Astrocyte (in vitro differentiated cells and primary cell): ENCODE measurements at regions not wholly inside any gene's neighbourhood (a gene's known extent, or its start where the extent isn't known, plus 50 kb on each side); places are given as distances from the start of the nearest gene placed in this dataset.
"Not testable (repeated sequence)": the region's sequence is repeated elsewhere in the genome, so short reads cannot be mapped to it uniquely, and the experiment has no call there.

Experiments used
- DNase-seq: peaks from one replicate; pipeline ENCODE4 v3.0.0-alpha.2; 2010; ENCODE audit warnings: low read depth
- FAIRE-seq: peaks from 2 replicates; lab custom pipeline; 2011; peaks lifted over from hg19 to GRCh38; lab: Jason Lieb, UNC
- H2AFZ ChIP-seq: 2 replicates; pipeline ENCODE4 v1.6.0; 2012; ENCODE audit warnings: low read depth, low read length, inconsistent platforms
- H3K27ac ChIP-seq: 2 replicates; pipeline ENCODE4 v1.5.1; 2011; ENCODE audit warnings: low read depth, low read length, inconsistent platforms
- H3K27me3 ChIP-seq: 2 replicates; pipeline ENCODE4 v1.6.0; 2011; ENCODE audit warnings: low read length, inconsistent platforms; ENCODE audit not compliant: insufficient read depth
- H3K36me3 ChIP-seq: 2 replicates; pipeline ENCODE4 v1.5.1; 2011; ENCODE audit warnings: low read length, inconsistent platforms; ENCODE audit not compliant: insufficient read depth
- H3K4me1 ChIP-seq: 2 replicates; pipeline ENCODE4 v1.5.1; 2011; ENCODE audit warnings: low read length, inconsistent platforms; ENCODE audit not compliant: insufficient read depth
- H3K4me2 ChIP-seq: 2 replicates; pipeline ENCODE4 v1.6.0; 2012; ENCODE audit warnings: low read length, inconsistent platforms
- H3K4me3 ChIP-seq: 2 replicates; pipeline ENCODE4 v1.5.1; 2011; ENCODE audit warnings: low read depth, mild to moderate bottlenecking, low read length, inconsistent platforms; ENCODE audit not compliant: insufficient read depth
- H3K79me2 ChIP-seq: 2 replicates; pipeline ENCODE4 v1.6.0; 2012; ENCODE audit warnings: mild to moderate bottlenecking, low read length, inconsistent platforms; ENCODE audit not compliant: insufficient read depth
- H3K9ac ChIP-seq: 2 replicates; pipeline ENCODE4 v1.6.0; 2012; ENCODE audit warnings: mild to moderate bottlenecking, low read length, inconsistent platforms
- H3K9me3 ChIP-seq: 2 replicates; pipeline ENCODE4 v1.5.1; 2012; ENCODE audit warnings: low read depth, mild to moderate bottlenecking, low read length, inconsistent platforms; ENCODE audit not compliant: insufficient read depth
- H4K20me1 ChIP-seq: 2 replicates; pipeline ENCODE4 v1.6.0; 2012; ENCODE audit warnings: low read length, inconsistent platforms; ENCODE audit not compliant: insufficient read depth
- H3K27ac Mint-ChIP-seq: one replicate; pipeline ENCODE4 v1.8.0; 2021; ENCODE audit warnings: mild to moderate bottlenecking, mixed read lengths; ENCODE audit not compliant: unreplicated experiment
- H3K27me3 Mint-ChIP-seq: one replicate; pipeline ENCODE4 v1.8.0; 2021; ENCODE audit warnings: low read depth, mixed read lengths; ENCODE audit not compliant: unreplicated experiment
- H3K36me3 Mint-ChIP-seq: one replicate; pipeline ENCODE4 v1.8.0; 2021; ENCODE audit warnings: low read depth, mixed read lengths; ENCODE audit not compliant: unreplicated experiment
- H3K4me1 Mint-ChIP-seq: one replicate; pipeline ENCODE4 v1.8.0; 2021; ENCODE audit warnings: low read depth, mixed read lengths; ENCODE audit not compliant: unreplicated experiment
- H3K4me3 Mint-ChIP-seq: one replicate; pipeline ENCODE4 v1.8.0; 2021; ENCODE audit warnings: mild to moderate bottlenecking, moderate library complexity, mixed read lengths; ENCODE audit not compliant: unreplicated experiment
- H3K9me3 Mint-ChIP-seq: one replicate; pipeline ENCODE4 v1.8.0; 2021; ENCODE audit warnings: mild to moderate bottlenecking, mixed read lengths; ENCODE audit not compliant: unreplicated experiment
- CTCF ChIP-seq: IDR thresholded peaks from 2 replicates; pipeline ENCODE4 v1.5.1; 2011; ENCODE audit warnings: low read depth, mild to moderate bottlenecking, inconsistent platforms, low read length, moderate library complexity; ENCODE audit not compliant: insufficient read depth
- EZH2 ChIP-seq: IDR thresholded peaks from 2 replicates; pipeline ENCODE4 v1.6.1; 2012; ENCODE audit warnings: mild to moderate bottlenecking, low read length, inconsistent platforms; ENCODE audit not compliant: insufficient read depth

DNA sequence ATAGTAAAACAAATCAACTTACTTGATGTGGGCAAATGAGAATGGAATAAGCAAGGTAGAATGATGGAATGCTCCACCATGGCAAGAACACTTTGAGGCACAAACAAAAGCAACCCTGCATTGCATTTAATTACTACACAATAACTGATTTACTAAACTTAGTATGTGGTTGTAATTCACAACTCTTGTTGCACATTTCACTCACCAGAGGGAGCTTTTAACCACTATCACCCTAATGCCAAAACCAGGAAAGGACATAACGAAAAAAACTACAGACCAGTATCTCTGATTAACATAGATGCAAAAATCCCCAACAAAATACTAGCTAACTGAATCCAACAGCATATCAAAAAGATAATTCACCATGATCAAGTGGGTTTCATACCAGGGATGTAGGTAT lies 659.8 kb downstream of the CPS1 start:
- TF ChIP-seq EZH2 (no peak), CTCF (peak; percentile 22)
- FAIRE-seq (no peak), DNase-seq (no peak)
- Mint-ChIP-seq H3K9me3 (peaks cover 2% of the 10 kb centered on the region), H3K36me3 (no peaks in the 10 kb centered on the region), H3K4me3 (no peak overlapping the region), H3K27me3 (no peaks in the 10 kb centered on the region), H3K27ac (no peak overlapping the region), H3K4me1 (no peaks in the 10 kb centered on the region)
- H3K4me1 ChIP-seq: no peaks in the 10 kb centered on the region
- no peak overlapping the region for H3K9ac ChIP-seq
- no peaks in the 10 kb centered on the region for H4K20me1 ChIP-seq
- H3K27me3 ChIP-seq: no peaks in the 10 kb centered on the region
- H3K79me2 ChIP-seq: no peaks in the 10 kb centered on the region
- no peak overlapping the region for H3K27ac ChIP-seq
- no peak overlapping the region for H3K4me3 ChIP-seq
- no peak overlapping the region for H2AFZ ChIP-seq
- no peaks in the 10 kb centered on the region for H3K36me3 ChIP-seq
- H3K9me3 ChIP-seq: no peaks in the 10 kb centered on the region
- no peak overlapping the region for H3K4me2 ChIP-seq

GRCh38 chr2:211219548-211219947 lies 663.1 kb downstream of the CPS1 start:
- H3K36me3 ChIP-seq, H3K27me3 Mint-ChIP-seq, DNase-seq, H3K27me3 ChIP-seq, H3K4me1 Mint-ChIP-seq, H3K9me3 Mint-ChIP-seq, H3K4me3 ChIP-seq, H3K27ac Mint-ChIP-seq, FAIRE-seq, H3K4me2 ChIP-seq, H3K4me1 ChIP-seq, H3K9me3 ChIP-seq, H3K4me3 Mint-ChIP-seq, H3K9ac ChIP-seq, H3K36me3 Mint-ChIP-seq, H3K27ac ChIP-seq, H4K20me1 ChIP-seq, H2AFZ ChIP-seq, H3K79me2 ChIP-seq: not testable (repeated sequence)

GRCh38 chr2:211225784-211226183 lies 669.4 kb downstream of the CPS1 start:
- no peak overlapping the region for H3K27ac ChIP-seq
- H2AFZ ChIP-seq: no peak overlapping the region
- no peaks in the 10 kb centered on the region for H3K9me3 ChIP-seq
- H4K20me1 ChIP-seq: no peaks in the 10 kb centered on the region
- no peak overlapping the region for H3K4me3 Mint-ChIP-seq
- no peak overlapping the region for H3K4me2 ChIP-seq
- H3K36me3 Mint-ChIP-seq: no peaks in the 10 kb centered on the region
- H3K27ac Mint-ChIP-seq: no peak overlapping the region
- no peaks in the 10 kb centered on the region for H3K4me1 Mint-ChIP-seq
- H3K4me1 ChIP-seq: no peaks in the 10 kb centered on the region
- FAIRE-seq: no peak
- no peaks in the 10 kb centered on the region for H3K27me3 ChIP-seq
- no peaks in the 10 kb centered on the region for H3K27me3 Mint-ChIP-seq
- no peak overlapping the region for H3K4me3 ChIP-seq
- DNase-seq: no peak
- H3K36me3 ChIP-seq: no peaks in the 10 kb centered on the region
- H3K79me2 ChIP-seq: no peaks in the 10 kb centered on the region
- no peaks in the 10 kb centered on the region for H3K9me3 Mint-ChIP-seq
- H3K9ac ChIP-seq: no peak overlapping the region
- TF ChIP-seq CTCF (no peak), EZH2 (no peak)
